Tibial nerve (tissue), 4 donors: ENCODE measurements at regions not wholly inside any gene's neighbourhood (a gene's known extent, or its start where the extent isn't known, plus 50 kb on each side); places are given as distances from the start of the nearest gene placed in this dataset.

ENCODE experiments used
- DNase-seq, 2 donors: peaks; one replicate each; pipeline ENCODE4 v3.0.0-alpha.2; 2019; ENCODE audit warnings: low spot score in 2 of 2
- H3K27ac ChIP-seq, 4 donors: fragments of 200-600 bp; sonication (generic) in 3 of 4; one replicate each; pipeline ENCODE4 v1.5.1; 2017 to 2019; ENCODE audit warnings: mild to moderate bottlenecking in 1 of 4
- H3K27me3 ChIP-seq, 2 donors: fragments of 200-600 bp; sonication (generic) in 1 of 2; one replicate each; pipeline versions ENCODE4 v1.5.1 to v1.6.0; 2017 to 2019
- H3K36me3 ChIP-seq, 3 donors: fragments of 200-600 bp; sonication (generic); one replicate each; pipeline ENCODE4 v1.5.1; 2018 to 2019
- H3K4me1 ChIP-seq, 4 donors: fragments of 200-600 bp; sonication (generic) in 3 of 4; one replicate each; pipeline ENCODE4 v1.5.1; 2017 to 2019
- H3K4me3 ChIP-seq, 4 donors: fragments of 200-600 bp; sonication (generic) in 3 of 4; one replicate each; pipeline ENCODE4 v1.5.1; 2017 to 2019; ENCODE audit warnings: mild to moderate bottlenecking in 1 of 4, moderate library complexity in 1 of 4
- H3K9me3 ChIP-seq, 4 donors: fragments of 200-600 bp; sonication (generic) in 3 of 4; one replicate each; pipeline ENCODE4 v1.5.1; 2017 to 2019
- EP300 ChIP-seq, 2 donors: sonication (generic); formaldehyde crosslinking; IDR thresholded peaks; one replicate each; pipeline ENCODE4 v1.6.1; 2017; ENCODE audit warnings: antibody characterized with exemption in 2 of 2, mild to moderate bottlenecking in 1 of 2
- POLR2A ChIP-seq, 2 donors: fragments of 450-650 bp; IDR thresholded peaks; one replicate each; pipeline ENCODE4 v1.6.1; 2017; ENCODE audit warnings: antibody characterized with exemption in 2 of 2, mild to moderate bottlenecking in 2 of 2, moderate library complexity in 2 of 2
- WGBS, 2 donors: methylation state at CpG; one replicate each; pipeline ENCODE4 v1.1.5; 2018; 5-methylcytosine and 5-hydroxymethylcytosine counted together
- TF ChIP-seq, protein P1 (sequence below), 5 experiments: fragments of 200-600 bp in 3 of 5; fragments of 450-650 bp in 2 of 5; sonication (generic) in 3 of 5; IDR thresholded peaks; one replicate each; pipeline ENCODE4 v1.5.1; 2016 to 2019; ENCODE audit warnings: antibody characterized with exemption in 5 of 5, mild to moderate bottlenecking in 3 of 5, moderate library complexity in 2 of 5

DNA sequence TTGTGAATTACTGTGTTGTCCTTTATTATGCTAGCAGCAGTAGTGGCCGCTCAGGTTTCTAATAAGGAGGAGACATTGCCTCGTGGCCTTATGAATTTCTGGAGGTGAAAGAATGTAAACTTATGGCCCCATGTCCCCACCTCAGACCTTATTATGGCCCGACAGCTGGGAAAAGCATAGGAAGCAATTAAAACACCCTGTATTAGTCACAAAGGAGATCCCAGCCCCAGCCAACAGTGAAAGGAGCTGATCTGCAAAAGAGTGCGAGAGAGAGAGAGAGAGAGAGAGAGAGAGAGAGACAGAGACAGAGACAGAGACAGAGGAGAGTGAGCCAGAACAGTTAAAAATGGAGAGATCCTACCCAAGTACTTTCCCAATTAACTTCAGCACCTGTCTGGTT is 269.3 kb downstream of the DMRT2 start:
- H3K27ac ChIP-seq, result peak overlapping the region in 1 of 4 donors; percentile 43
- H3K27me3 ChIP-seq, result no peaks in the 10 kb centered on the region
- DNase-seq, result no peak
- peaks cover 0 to 8% (median 0%) of the 10 kb centered on the region in 4 donors for H3K9me3 ChIP-seq
- no peak overlapping the region for H3K4me3 ChIP-seq
- H3K4me1 ChIP-seq, result peaks cover 0 to 27% (median 3%) of the 10 kb centered on the region in 4 donors
- H3K36me3 ChIP-seq, result no peaks in the 10 kb centered on the region
- no peak for TF ChIP-seq POLR2A (IDR thresholded peaks at IDR 0.05)
- TF ChIP-seq EP300 (IDR thresholded peaks at IDR 0.05), result no peak
- TF ChIP-seq, protein P1, sequence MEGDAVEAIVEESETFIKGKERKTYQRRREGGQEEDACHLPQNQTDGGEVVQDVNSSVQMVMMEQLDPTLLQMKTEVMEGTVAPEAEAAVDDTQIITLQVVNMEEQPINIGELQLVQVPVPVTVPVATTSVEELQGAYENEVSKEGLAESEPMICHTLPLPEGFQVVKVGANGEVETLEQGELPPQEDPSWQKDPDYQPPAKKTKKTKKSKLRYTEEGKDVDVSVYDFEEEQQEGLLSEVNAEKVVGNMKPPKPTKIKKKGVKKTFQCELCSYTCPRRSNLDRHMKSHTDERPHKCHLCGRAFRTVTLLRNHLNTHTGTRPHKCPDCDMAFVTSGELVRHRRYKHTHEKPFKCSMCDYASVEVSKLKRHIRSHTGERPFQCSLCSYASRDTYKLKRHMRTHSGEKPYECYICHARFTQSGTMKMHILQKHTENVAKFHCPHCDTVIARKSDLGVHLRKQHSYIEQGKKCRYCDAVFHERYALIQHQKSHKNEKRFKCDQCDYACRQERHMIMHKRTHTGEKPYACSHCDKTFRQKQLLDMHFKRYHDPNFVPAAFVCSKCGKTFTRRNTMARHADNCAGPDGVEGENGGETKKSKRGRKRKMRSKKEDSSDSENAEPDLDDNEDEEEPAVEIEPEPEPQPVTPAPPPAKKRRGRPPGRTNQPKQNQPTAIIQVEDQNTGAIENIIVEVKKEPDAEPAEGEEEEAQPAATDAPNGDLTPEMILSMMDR (IDR thresholded peaks at IDR 0.05), result no peak
- WGBS, 2 donors, result 38 to 41% methylated on average over 4 of the region's 4 CpGs

DNA sequence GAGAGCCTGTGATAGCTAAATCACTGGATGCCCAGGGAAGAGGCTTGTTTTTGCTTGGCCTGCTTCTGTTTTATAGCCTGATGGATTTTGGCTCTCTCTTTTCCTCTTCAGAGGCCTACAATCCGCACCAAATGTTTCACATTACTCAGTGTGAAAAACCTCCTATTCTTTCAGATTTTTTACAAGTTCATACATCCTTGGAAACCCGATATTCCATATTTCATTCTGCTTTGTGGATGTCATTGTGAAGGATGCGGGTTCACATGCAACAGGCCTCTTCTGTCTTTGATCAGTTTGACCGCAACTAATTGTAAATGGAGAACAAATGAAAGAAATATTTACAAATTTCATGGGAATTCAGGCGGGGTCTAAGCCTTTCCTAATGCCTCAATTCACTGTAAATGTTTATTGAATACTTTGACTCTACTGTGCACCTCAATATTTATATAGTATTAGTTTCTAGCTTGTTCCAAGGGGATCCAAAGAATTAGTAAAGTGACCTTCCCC is 269.9 kb downstream of the DMRT2 start:
- H3K36me3 ChIP-seq, result no peaks in the 10 kb centered on the region
- peak overlapping the region in 2 of 4 donors; percentile 43 to 53 for H3K27ac ChIP-seq
- H3K27me3 ChIP-seq, result no peaks in the 10 kb centered on the region
- DNase-seq, result no peak
- no peak overlapping the region for H3K4me3 ChIP-seq
- 51% methylated on average over 5 of the region's 5 CpGs for WGBS, 2 donors
- peaks cover 0 to 27% (median 3%) of the 10 kb centered on the region in 4 donors for H3K4me1 ChIP-seq
- H3K9me3 ChIP-seq, result peaks cover 0 to 8% (median 0%) of the 10 kb centered on the region in 4 donors
- TF ChIP-seq EP300 (IDR thresholded peaks at IDR 0.05) (no peak), POLR2A (IDR thresholded peaks at IDR 0.05) (no peak)
- TF ChIP-seq, protein P1 (IDR thresholded peaks at IDR 0.05), result no peak

DNA sequence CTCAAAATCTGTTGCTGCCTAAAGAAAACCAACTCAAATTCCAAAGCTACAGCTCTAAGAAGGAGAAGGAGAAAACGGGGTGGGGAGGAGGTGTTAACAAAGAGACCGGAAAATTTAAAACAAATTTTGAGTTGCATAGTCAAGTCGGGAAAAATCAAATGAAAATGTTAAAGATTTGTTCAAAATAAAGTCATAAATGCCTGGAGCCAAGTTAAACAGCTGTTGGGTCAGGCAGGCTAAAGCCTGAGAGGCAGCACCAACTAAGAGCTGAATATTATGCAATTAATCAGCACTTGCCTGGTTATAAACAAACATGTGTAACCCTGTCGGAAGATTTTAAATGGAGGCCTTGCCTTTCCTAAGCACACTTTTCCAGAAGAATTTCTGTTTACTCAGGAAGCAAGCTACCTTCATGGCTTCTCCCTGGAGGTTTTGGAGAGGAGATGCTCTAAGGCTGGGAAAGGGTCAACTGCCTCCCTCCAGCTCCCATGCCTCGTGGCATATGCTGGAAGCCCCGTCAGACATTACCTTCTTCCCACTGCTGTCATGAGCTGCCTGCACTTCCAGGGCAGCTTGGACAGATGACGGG is 270.5 kb downstream of the DMRT2 start:
- peaks cover 0 to 8% (median 0%) of the 10 kb centered on the region in 4 donors for H3K9me3 ChIP-seq
- no peaks in the 10 kb centered on the region for H3K27me3 ChIP-seq
- no peak overlapping the region for H3K4me3 ChIP-seq
- H3K4me1 ChIP-seq, result peaks cover 0 to 27% (median 3%) of the 10 kb centered on the region in 4 donors
- DNase-seq, result peak in 1 of 2 donors; percentile 18
- 38 to 42% methylated on average over 7 of the region's 7 CpGs for WGBS, 2 donors
- TF ChIP-seq EP300 (IDR thresholded peaks at IDR 0.05), result peak in 1 of 2 donors; percentile 10
- no peak for TF ChIP-seq POLR2A (IDR thresholded peaks at IDR 0.05)
- TF ChIP-seq, protein P1 (IDR thresholded peaks at IDR 0.05), result no peak
- no peaks in the 10 kb centered on the region for H3K36me3 ChIP-seq
- peak overlapping the region in 2 of 4 donors; percentile 43 to 53 for H3K27ac ChIP-seq

DNA sequence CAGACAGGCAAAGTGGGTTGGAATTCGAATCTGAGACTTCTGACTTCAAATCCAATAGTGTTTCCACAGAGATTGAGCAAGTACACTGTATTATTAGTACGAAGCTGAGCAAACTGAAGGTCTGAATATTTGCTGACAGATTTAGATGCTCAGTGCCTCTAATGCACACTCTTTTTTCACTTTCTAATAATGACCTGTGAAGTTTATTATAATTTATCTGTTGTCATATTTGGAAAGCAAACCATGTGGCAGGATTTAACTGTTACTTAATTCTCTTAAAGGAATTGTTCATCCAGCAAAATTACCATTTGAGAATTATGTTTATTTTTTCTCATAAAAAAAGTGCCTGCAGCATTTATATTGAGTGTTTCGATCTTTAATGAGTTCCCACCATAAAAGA is 277.3 kb downstream of the DMRT2 start:
- Histone ChIP-seq H3K4me3 (no peak overlapping the region), H3K9me3 (no peaks in the 10 kb centered on the region), H3K36me3 (no peaks in the 10 kb centered on the region), H3K27me3 (no peaks in the 10 kb centered on the region), H3K27ac (no peak overlapping the region), H3K4me1 (no peaks in the 10 kb centered on the region)
- no peak for DNase-seq
- TF ChIP-seq POLR2A (IDR thresholded peaks at IDR 0.05) (no peak), EP300 (IDR thresholded peaks at IDR 0.05) (no peak)
- TF ChIP-seq, protein P1 (IDR thresholded peaks at IDR 0.05), result no peak
- WGBS, 2 donors, result 73 to 76% methylated on average over 3 of the region's 3 CpGs

DNA sequence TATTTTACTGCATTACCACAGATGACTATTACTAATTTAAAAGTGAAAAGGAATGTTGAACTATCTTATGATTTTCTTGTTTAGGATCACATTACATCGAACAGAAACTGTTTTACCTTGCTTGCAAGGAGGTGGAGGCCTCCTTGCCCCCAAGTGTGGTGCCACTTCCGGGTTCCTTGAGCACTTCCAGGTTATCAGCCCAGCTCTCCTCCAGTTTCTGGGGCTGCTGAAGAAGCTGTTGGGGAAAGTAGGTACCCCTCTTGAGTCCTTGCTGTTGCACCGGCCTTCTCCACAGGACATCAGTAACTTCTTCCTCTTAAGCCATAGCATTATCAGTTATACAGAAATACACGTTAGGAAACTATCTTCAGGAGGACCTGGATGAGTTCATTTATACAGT is 278.2 kb downstream of the DMRT2 start:
- Histone ChIP-seq H3K27me3 (no peaks in the 10 kb centered on the region), H3K36me3 (no peaks in the 10 kb centered on the region), H3K27ac (no peak overlapping the region), H3K4me1 (no peaks in the 10 kb centered on the region), H3K9me3 (no peaks in the 10 kb centered on the region), H3K4me3 (no peak overlapping the region)
- WGBS, 2 donors, result 81 to 86% methylated on average over 4 of the region's 4 CpGs
- no peak for DNase-seq
- TF ChIP-seq, protein P1 (IDR thresholded peaks at IDR 0.05), result no peak
- TF ChIP-seq EP300 (IDR thresholded peaks at IDR 0.05) (no peak), POLR2A (IDR thresholded peaks at IDR 0.05) (no peak)
